SU-DHL-6 (cell line): ENCODE measurements at regions not wholly inside any gene's neighbourhood (a gene's known extent, or its start where the extent isn't known, plus 50 kb on each side); places are given as distances from the start of the nearest gene placed in this dataset.

Experiments
- CTCF ChIP-seq: fragments of 200-600 bp; sonication (generic); IDR thresholded peaks from one replicate; pipeline ENCODE4 v1.5.1; 2017; ENCODE audit warnings: antibody characterized with exemption, mild to moderate bottlenecking, low read length, moderate library complexity; ENCODE audit not compliant: insufficient read depth, poor library complexity, severe bottlenecking
- EZH2phosphoT487 ChIP-seq: fragments of 200-600 bp; sonication (generic), shearing (Covaris generic); conservative IDR thresholded peaks from 2 replicates; pipeline ENCODE4 v1.6.1; 2018; ENCODE audit warnings: mild to moderate bottlenecking, antibody characterized with exemption, low read length, moderate library complexity, mixed read lengths

- no peak for TF ChIP-seq CTCF
- no peak for TF ChIP-seq EZH2phosphoT487
Observed at GRCh38 chr18:72940509-72940908, 72.7 kb upstream of the NETO1 start.
